OCI-LY1 (cell line): ENCODE measurements at regions not wholly inside any gene's neighbourhood (a gene's known extent, or its start where the extent isn't known, plus 50 kb on each side); places are given as distances from the start of the nearest gene placed in this dataset.

Experiments used
- H2AFZ ChIP-seq: fragments of 200-600 bp; sonication (generic), shearing (Covaris generic); 2 replicates; pipeline ENCODE4 v1.6.0; 2014; ENCODE audit warnings: antibody characterized with exemption, mild to moderate bottlenecking, low read length
- H3F3A ChIP-seq: fragments of 200-600 bp; sonication (generic), shearing (Covaris generic); 2 replicates; pipeline ENCODE4 v1.6.0; 2014; ENCODE audit warnings: mild to moderate bottlenecking, antibody characterized with exemption, low read length, moderate library complexity; ENCODE audit not compliant: insufficient read depth
- H3K27ac ChIP-seq: fragments of 200-600 bp; sonication (generic); 2 replicates; pipeline ENCODE4 v1.5.1; 2014; ENCODE audit warnings: low read length, mixed run types, mild to moderate bottlenecking, low read depth; ENCODE audit not compliant: poor library complexity, severe bottlenecking
- H3K27me3 ChIP-seq: fragments of 200-600 bp; sonication (generic); 2 replicates; pipeline ENCODE4 v1.6.0; 2014; ENCODE audit warnings: antibody characterized with exemption, mild to moderate bottlenecking, low read length, moderate library complexity; ENCODE audit not compliant: insufficient read depth
- H3K36me3 ChIP-seq: fragments of 200-600 bp; sonication (generic); 2 replicates; pipeline ENCODE4 v1.6.1; 2014; ENCODE audit warnings: mild to moderate bottlenecking, antibody characterized with exemption, low read length, moderate library complexity, mixed read lengths; ENCODE audit not compliant: insufficient read depth
- H3K4me1 ChIP-seq: fragments of 200-600 bp; sonication (generic); 2 replicates; pipeline ENCODE4 v1.5.1; 2014; ENCODE audit warnings: mild to moderate bottlenecking, low read length, moderate library complexity; ENCODE audit not compliant: insufficient read depth, severe bottlenecking
- H3K4me2 ChIP-seq: fragments of 200-600 bp; sonication (generic), shearing (Covaris generic); 2 replicates; pipeline ENCODE4 v1.6.1; 2014; ENCODE audit warnings: low read length
- H3K4me3 ChIP-seq: fragments of 200-600 bp; sonication (generic); 2 replicates; pipeline ENCODE4 v1.5.1; 2014; ENCODE audit warnings: low read length, low read depth, mild to moderate bottlenecking, mixed read lengths; ENCODE audit not compliant: poor library complexity, severe bottlenecking
- H3K79me2 ChIP-seq: fragments of 200-600 bp; shearing (Covaris generic); 2 replicates; pipeline ENCODE4 v1.6.1; 2016; ENCODE audit warnings: mixed run types, low read length, mixed read lengths; ENCODE audit not compliant: insufficient read depth
- H3K9ac ChIP-seq: fragments of 200-600 bp; sonication (generic), shearing (Covaris generic); 2 replicates; pipeline ENCODE4 v1.6.1; 2014; ENCODE audit warnings: mild to moderate bottlenecking, low read length, mixed read lengths
- H3K9me2 ChIP-seq: fragments of 200-600 bp; sonication (generic), shearing (Covaris generic); 2 replicates; pipeline ENCODE4 v1.6.1; 2014; ENCODE audit warnings: low read depth, mild to moderate bottlenecking, low read length, mixed read lengths
- H3K9me3 ChIP-seq: fragments of 200-600 bp; shearing (Covaris generic); 2 replicates; pipeline ENCODE4 v1.6.1; 2014; ENCODE audit warnings: low read length, mixed read lengths
- H4K20me1 ChIP-seq: fragments of 200-600 bp; sonication (generic), shearing (Covaris generic); 2 replicates; pipeline ENCODE4 v1.6.0; 2016; ENCODE audit warnings: mild to moderate bottlenecking, low read length; ENCODE audit not compliant: insufficient read depth
- EZH2 ChIP-seq: fragments of 200-600 bp; sonication (generic), shearing (Covaris generic); IDR thresholded peaks from 2 replicates; pipeline ENCODE4 v1.8.0; 2017; ENCODE audit warnings: borderline replicate concordance, mixed run types, mild to moderate bottlenecking, antibody characterized with exemption, low read length, moderate library complexity, mixed read lengths
- TF ChIP-seq, protein P1 (sequence below): fragments of 200-600 bp; sonication (generic), shearing (Covaris generic); IDR thresholded peaks from 2 replicates; pipeline ENCODE4 v1.5.1; 2017; ENCODE audit warnings: mild to moderate bottlenecking, antibody characterized with exemption, low read length, moderate library complexity, mixed read lengths

DNA sequence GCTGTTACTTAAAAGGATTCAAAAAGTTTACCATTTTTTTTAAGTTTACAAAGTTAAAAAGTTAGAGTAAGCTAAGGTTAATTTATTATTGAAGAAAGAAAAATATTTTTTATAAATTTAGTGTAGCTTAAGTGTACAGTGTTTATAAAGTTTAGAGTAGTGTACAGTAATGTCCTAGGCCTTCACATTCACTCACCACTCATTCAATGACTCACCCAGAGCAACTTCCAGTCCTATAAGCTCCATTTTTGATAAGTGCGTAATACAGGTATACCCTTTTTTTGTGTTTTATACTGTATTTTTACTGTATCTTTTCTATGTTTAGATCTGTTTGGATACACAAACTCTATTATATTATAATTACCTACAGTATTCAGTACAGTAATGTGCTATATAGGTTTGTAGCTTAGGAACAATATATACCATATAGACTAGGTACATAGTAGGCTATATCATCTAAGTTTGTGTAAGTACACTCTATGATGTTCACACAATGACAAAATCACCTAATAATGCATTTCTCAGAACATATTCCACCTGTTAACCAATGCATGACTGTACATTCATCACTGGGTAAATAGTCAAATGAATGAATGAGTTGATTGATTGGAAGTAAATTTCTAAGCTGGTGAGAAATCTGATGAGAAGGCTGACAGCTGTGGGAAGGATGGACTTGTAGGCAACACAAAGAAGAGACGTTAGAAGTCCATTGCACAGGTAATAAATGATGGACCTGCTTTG is 95.2 kb upstream of the CDIN1 start:
- H3K9me3 ChIP-seq: no peaks in the 10 kb centered on the region
- no peaks in the 10 kb centered on the region for H3F3A ChIP-seq
- no peak overlapping the region for H3K4me2 ChIP-seq
- H3K9ac ChIP-seq: no peak overlapping the region
- no peak overlapping the region for H3K27ac ChIP-seq
- H3K4me3 ChIP-seq: no peak overlapping the region
- H3K27me3 ChIP-seq: no peaks in the 10 kb centered on the region
- H3K4me1 ChIP-seq: no peaks in the 10 kb centered on the region
- TF ChIP-seq, protein P1, sequence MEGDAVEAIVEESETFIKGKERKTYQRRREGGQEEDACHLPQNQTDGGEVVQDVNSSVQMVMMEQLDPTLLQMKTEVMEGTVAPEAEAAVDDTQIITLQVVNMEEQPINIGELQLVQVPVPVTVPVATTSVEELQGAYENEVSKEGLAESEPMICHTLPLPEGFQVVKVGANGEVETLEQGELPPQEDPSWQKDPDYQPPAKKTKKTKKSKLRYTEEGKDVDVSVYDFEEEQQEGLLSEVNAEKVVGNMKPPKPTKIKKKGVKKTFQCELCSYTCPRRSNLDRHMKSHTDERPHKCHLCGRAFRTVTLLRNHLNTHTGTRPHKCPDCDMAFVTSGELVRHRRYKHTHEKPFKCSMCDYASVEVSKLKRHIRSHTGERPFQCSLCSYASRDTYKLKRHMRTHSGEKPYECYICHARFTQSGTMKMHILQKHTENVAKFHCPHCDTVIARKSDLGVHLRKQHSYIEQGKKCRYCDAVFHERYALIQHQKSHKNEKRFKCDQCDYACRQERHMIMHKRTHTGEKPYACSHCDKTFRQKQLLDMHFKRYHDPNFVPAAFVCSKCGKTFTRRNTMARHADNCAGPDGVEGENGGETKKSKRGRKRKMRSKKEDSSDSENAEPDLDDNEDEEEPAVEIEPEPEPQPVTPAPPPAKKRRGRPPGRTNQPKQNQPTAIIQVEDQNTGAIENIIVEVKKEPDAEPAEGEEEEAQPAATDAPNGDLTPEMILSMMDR: no peak
- no peak for TF ChIP-seq EZH2
- no peaks in the 10 kb centered on the region for H3K9me2 ChIP-seq
- H3K36me3 ChIP-seq: no peaks in the 10 kb centered on the region
- no peaks in the 10 kb centered on the region for H3K79me2 ChIP-seq
- no peaks in the 10 kb centered on the region for H4K20me1 ChIP-seq
- H2AFZ ChIP-seq: no peak overlapping the region

DNA sequence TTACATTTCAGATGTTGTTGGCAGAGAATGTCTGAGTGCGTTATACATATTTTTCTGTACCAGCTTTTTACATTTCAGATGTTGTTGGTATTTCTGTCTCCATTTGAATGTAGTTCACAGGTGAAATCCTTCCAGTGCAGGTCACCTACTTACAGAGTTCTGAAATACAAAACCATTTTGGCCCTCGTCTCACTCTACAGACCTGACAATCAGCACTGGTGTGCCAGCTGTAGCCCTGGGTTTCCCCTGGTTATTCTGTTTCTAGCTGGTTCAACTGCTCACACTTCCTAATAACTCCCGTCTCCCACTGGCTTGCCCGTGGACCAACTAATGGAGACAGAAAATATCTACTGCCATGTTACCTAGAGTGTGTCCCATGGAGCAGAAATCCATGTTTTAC is 87.5 kb upstream of the CDIN1 start:
- Histone ChIP-seq H3K4me2 (no peak overlapping the region), H3K79me2 (no peaks in the 10 kb centered on the region), H3K4me1 (no peaks in the 10 kb centered on the region), H3F3A (no peaks in the 10 kb centered on the region), H3K9ac (no peak overlapping the region), H3K27me3 (no peaks in the 10 kb centered on the region; the same call in 1 of the 2 replicates), H3K9me2 (no peaks in the 10 kb centered on the region), H3K36me3 (no peaks in the 10 kb centered on the region), H4K20me1 (no peaks in the 10 kb centered on the region), H3K9me3 (no peaks in the 10 kb centered on the region), H3K4me3 (no peak overlapping the region), H3K27ac (no peak overlapping the region), H2AFZ (no peak overlapping the region)
- TF ChIP-seq, protein P1: no peak
- TF ChIP-seq EZH2: no peak

DNA sequence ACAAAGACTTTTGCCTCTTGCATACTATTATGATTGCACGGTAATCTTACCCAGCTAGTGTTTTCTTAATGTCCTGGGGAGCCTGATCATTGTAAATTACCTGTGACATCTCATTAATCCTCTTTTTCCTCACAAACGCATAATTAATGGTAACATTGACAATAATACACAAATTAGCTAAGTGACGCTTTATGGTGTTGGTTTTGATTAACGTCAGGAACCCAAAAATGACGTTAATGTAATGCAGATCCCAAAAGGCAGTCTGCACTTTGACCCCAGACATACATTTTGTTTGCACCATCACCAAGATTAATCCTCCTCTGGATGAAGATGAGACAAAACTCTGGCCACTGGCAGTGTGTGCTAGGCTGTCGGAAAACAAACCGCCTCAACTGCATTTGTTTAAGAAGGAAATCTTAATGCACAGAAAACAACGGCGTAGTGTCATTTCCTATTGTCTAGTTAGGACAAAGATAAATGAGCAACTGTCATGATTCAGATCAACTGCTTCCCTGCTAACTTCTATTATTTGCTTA is 83.9 kb upstream of the CDIN1 start:
- Histone ChIP-seq H3K9ac (no peak overlapping the region), H3K9me3 (no peaks in the 10 kb centered on the region), H4K20me1 (no peaks in the 10 kb centered on the region), H3K36me3 (no peaks in the 10 kb centered on the region), H3F3A (no peaks in the 10 kb centered on the region), H3K79me2 (no peaks in the 10 kb centered on the region), H3K4me1 (no peaks in the 10 kb centered on the region), H3K27ac (no peak overlapping the region), H3K27me3 (no peaks in the 10 kb centered on the region; the same call in 1 of the 2 replicates), H3K4me3 (no peak overlapping the region), H3K9me2 (no peaks in the 10 kb centered on the region), H2AFZ (no peak overlapping the region), H3K4me2 (no peak overlapping the region)
- TF ChIP-seq, protein P1: no peak
- no peak for TF ChIP-seq EZH2
